Activated CD4-positive, alpha-beta T cell treated with anti-CD3 and anti-CD28 coated beads, Interleukin-2, amount 50 U/mL, for 1 hour (primary cell): ENCODE measurements at regions not wholly inside any gene's neighbourhood (a gene's known extent, or its start where the extent isn't known, plus 50 kb on each side); places are given as distances from the start of the nearest gene placed in this dataset.
"Not testable (repeated sequence)": the region's sequence is repeated elsewhere in the genome, so short reads cannot be mapped to it uniquely, and the experiment has no call there.

ENCODE experiments used
- DNase-seq: peaks from one replicate; pipeline ENCODE4 v3.0.0-alpha.2; 2020

DNA sequence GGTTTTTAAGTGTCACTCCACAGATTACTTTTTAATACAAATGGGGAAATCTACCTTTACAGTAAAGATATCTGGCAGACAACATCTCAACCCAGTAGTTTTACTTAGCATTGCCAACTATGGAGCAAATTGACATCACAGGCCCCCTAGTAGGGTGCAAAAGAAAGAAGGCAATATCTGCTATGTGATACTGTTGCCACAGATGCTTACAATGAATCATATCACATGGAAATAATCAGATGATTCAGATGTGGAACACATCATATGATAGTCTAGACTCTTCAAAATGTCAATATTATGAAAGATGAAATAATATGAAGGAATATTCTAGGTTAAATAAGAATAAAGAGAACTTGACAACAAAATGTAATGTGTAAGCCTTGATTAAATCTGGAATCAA, 322.5 kb downstream of the BMP2 start:
- no peak for DNase-seq

DNA sequence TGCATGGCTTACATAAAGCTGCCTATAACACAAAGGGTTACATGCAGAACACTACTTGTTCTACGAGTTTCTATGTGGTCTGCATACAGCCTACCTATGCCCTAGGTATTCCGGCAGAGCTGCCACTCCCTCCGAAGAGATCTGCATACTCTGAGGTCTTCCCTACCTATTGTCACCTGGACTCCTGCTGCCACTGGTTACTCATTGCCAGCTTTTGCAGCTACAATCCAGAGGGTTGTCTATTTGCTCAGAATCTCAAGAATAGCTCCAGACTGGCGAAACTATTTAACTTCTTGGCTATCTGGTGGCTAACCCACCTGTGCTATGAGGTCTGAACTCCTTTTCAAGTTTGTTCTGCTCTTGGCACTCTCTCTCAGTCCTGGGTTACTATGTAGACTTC, 323.3 kb downstream of the BMP2 start:
- no peak for DNase-seq

DNA sequence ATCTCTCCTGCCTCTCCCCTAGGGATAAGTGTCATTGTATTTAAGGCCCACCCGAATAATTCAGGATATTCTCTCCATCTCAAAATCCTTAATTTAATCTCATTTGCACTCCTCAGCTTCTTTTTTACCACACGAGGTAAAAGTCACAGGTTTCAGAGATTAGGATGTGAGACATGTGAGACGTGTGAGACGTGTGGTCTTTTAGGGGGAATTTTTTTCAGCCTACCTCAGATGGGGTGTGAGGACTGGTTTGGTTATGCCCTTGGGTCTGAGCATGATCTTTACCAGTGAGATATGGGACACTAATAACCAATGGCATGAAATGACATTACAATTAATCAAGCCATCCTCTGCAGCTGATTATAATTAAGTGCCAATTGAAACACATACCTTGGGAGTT, 324.2 kb downstream of the BMP2 start:
- no peak for DNase-seq

DNA sequence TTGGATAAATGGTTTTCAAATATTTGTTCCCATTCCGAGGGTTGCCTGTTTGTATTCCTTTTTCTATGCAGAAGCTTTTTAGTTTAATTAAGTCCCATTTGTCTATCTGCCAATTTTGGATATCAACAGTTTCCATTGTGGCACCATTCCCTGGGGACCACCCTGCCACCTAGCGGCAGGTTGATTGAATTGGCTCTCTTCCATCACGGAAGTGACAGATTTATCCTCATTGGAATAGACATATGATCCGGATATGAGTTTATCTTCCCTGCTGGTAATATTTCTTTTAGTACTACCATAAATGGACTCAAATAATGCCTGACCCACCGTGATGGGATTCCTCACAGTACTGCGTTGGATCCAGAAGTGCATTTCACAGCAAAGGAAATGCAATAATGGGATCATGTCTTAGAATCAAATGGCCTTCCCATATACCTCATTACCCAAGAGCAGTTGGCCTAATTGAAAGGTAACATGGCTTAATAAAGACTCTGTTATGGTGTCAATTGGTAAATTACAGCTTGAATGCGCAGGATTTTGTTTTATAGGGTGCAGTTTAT, 327.0 kb downstream of the BMP2 start:
- DNase-seq, result no peak

DNA sequence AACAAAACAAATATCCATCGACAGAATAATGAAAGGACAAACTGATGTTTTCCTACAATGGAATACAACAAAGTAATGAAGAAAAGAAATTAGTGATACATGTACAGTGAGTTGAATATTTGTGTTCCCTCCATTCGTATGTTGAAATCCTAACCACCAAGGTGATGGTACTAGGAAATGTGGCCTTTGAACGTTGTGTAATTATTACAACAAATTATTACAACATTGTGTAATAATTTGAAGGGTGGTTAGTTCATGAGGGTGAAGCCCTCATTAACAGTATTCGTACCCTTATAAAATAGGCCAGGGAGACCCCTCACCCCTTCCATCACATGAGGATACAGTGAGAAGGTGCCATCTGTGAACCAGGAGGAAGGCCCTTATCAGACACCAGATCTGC, 339.4 kb downstream of the BMP2 start:
- no peak for DNase-seq

DNA sequence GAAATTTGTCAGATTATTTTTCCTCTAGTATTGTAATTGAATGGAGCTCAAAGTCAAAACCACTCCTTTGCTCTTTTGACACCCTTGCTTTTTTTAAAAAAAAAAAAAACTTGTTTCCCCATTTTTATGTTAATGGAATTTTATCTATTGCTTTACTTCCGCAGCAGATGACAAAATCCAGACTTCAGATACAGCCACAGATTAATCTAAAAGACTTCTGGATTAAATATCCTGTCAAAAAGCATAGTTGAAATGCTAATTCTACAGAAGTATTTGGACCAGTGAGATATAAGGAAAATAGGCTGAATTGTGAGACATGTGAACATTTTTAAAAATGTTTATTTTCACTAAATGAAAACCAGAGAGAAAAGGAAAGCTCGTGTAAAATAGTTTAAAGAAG, 341.4 kb downstream of the BMP2 start:
- DNase-seq, result no peak

DNA sequence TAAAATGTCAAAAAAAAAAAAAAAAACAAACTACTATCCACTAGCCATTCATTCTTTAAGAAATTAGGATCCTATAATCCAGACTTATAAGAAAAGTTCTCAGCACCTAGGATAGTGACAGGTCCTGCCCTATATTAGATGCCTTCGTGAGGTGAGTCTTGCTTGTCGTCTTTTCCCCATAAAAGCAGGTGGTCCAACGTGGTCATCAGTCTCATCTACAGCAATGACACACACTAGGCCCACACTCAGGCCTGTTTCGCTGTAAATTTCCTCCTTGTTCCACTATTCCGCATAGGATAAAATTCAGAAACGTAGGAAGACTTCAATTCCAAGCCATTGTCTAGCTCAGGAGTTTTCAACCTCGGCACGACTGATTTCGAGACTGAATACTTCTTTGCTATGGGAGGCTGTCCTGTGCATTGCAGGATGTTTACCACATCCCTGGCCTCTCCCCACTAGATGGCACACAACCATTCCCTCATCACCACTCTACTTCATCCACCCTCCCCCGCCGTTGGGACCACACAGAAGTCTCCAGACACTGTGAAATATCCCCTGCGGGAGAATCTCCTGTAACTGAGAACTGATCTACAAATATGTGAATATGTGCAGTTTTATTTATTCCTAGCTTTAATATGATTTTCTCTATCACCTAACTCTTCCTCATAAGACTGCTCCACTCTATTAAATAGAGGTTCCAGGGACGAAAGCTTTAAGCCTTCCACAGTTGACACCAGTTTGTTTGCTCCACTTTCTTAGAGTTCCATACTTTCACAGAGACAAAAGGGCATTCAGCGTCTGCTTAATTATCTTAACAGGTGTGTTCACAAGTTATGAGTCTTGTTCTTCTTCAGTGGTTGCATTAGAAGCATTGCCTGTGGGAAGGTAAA, 346.3 kb downstream of the BMP2 start:
- DNase-seq, result no peak

DNA sequence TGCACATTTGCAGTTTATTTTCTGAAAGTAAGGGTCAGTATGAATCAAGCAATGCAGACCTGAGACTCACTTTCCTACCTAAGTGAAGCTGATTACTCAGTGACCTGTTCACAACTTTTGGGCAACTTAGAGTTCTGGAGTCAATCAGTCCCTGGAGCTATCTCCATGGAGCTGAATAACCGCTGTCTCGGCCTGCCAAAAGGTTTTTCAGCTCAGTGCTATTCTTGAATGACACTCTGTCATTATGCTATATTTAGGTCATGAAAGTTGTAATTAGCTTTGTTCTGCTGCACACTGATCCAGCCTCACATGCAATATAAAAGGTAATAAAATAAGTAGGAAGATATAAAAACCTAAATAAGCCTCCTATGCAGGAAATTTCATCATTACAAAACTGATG, 356.0 kb downstream of the BMP2 start:
- no peak for DNase-seq

DNA sequence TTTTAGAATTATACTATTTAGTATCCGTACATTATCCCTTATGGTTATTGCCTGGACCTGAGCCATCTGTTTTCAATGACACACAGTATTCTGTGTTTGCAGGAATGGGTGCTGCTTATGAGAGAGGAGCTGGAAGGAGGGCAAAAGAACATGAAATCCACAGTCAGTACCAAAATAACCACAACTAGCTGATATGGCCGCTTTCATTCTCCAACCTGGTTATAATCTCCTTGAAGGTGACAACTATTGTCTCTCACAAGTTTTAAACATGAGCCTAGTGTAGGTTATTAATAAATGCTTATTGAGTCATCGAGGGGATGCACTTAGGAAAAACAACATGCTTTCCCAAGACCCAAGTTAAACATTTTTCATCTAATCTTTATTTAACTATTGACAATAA, 356.6 kb downstream of the BMP2 start:
- no peak for DNase-seq

DNA sequence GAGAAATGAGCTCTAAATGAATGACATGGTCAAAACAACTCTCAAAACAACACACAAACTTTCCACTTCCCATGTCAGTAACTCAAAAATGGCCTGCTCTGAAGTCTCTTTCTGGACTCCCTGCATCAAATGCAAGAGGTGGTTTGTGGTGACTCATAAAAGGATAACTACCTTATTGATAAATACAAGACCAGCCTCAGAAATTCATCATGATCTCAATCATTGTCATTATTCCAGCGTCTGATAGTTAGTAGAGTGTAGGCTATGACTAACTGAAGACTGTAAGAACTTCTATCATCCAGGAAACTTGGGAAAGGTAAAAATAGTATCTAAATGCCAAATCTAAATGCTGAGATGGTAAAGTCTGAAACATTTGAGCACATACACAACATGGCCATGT, 369.4 kb downstream of the BMP2 start:
- DNase-seq, result no peak

DNA sequence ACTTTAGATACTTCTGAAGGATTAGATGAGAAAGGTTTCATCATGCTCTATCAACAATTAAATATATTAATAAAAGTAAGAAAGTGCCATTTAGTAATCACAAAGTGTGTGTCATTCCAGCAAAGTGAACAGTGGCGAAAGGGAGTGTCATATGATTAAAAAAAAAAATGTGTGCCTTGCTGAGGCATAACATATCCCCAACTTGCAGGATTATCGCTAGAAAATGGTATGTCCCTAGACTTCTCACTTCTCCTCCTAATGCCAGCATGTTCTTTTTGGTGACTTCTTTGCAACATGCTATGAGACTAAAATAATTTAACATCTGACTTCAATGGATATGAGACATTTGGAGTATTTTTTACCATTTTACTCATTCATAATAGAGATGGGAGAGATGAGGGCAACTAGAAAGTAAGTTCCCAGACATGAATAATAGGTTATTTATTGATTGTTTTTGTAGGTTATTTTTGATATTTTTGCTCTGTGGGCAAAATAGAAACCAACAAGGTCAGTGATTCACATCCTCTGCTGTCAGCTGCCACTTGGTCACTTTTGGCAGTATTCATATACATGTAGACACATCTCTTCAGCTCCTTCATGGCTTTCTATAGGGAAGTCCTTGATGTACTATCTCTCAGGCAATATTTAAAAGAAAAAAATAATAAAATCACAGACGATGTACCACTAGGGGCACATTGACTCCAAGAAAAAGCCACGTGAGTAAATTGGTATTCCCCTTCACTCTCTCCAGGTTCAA, 370.1 kb downstream of the BMP2 start:
- DNase-seq, result no peak

DNA sequence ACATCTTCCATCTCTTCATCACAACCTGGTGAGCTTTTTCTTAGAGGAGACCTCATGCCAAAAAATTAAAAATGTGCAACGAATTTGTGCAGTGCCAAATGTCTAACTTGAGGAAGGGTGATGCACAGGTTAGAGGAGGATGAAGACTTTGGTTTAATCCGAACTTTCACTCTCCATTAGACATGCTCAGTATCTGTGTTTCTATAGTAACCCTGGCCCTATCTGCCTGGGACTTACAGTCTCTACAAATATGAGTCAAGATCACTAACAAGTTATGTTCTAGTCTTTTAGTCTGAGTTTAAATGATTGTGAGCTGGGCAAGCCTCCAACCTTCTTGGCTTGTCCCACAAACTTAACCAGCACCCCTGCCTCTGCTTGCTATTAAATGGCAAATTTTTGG, 377.0 kb downstream of the BMP2 start:
- DNase-seq, result no peak

DNA sequence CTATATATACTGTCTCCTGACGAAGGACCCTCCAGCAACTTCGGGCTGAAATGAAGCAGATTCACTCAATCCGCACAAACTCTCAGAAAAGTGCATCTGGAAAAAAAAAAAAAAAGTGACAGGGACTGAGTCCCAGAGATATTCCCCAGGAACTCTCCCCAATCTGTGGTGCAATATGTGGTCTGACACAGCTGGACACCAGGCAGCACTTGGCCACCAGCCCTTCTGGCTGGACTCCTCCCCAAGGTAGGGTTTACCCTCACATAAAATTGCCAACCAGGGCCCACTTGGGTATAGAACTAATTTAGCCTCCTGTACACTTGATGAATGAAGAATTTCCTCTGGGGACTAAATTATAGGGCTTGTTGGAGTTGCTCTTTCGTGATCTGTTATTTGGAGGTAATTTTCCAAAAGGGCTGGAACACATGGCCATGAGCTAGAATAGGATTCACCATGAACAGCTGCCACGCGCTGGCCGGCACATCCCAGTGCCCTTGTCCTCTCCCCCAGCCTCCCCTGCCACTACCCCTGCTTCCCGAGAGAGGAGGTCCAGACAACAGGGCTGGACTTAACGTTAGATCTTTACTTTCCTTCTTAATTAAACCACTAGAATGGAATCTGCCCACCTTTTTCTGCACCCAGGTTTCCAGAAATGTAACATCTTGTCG, 379.2 kb downstream of the BMP2 start:
- no peak for DNase-seq

DNA sequence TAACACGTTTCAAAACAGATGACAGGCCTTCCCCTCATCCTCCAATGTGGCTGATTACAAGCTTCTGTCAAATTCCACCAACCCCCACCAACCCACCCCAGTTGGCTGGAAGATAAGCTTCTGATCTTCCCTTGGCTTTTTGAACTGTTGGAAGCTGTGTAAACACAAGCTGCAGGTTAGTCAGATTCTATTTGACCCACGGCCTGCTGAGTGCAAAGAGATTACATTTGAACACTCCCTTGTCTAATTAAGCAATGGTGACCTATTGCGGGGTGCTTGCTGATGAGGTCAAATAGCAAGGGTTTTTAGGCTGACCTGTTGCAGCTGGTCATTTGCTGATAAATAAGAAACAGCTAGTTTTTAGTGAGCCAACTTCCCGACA, 379.7 kb downstream of the BMP2 start:
- DNase-seq, result no peak

DNA sequence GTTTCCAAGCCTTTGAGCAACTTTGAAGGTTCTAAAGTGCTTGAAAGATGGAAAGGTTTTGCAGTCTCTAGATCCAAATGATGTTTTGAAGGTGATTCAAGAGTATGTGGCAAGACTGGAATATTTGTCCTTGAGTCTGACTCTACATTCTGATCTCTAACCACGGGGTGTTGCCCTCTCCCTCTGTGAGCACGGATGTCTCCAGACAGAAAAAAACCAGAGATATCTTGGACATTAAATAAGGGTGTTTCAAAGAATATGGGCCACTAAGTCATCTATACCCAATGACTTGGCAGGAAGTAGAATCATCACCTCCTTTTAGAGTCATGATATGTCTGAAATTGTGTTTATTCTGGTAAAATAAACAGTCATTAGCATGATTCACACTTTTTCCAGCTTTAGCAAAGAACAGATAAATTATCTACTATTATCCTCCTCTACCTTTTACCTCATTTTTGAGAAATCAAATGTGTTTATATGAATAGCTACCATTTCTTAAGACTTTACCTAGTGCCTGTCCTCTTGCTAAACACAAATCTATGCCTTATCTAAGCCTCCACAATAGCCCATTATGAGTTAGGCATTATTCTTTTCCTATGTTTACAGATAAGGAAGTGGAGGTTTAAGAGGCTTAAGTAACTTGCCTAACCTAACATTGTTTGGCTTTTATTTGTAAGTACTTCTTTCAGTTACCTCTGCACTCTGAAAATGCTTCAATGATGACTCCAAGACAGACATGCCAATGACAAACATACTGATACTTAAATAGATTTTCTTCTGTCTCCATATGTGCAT, 384.4 kb downstream of the BMP2 start:
- DNase-seq, result no peak

DNA sequence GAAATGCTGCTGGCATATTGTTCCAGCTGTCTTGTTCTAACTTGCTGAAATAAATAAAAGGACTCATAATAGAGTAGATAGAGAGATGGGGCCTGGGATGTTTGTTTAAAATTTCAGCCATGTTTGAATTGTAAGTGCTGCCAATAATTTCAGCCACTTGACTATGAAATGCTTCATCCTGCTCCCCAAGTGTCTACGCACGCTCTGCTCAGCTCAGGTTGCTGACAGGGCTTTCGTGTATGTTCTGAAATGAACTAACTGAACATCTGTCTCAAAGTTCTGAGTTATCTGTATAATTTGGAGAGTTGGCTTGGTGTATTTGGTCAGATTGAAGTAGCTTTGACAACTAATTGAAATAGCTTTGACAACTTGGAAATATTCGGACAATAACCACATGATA, 387.8 kb downstream of the BMP2 start:
- no peak for DNase-seq

DNA sequence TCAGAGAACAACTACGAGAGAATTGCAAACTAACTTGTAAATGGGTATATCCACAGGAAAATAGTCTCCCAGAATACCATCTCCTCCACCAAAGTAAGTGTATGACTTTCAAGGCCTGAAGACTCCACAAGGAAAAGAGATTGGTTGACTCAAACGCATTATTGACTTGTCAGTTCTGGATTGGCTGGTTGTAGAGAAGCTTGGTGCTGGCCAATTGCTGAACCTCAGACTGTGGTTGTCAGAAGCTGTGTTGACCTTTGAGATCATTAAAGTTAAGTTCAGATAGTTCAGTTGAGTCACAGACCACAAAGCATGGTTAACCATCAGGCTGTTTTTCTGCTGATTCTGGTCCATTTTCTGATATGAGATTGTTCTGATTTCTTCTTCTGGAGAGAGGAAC, 388.3 kb downstream of the BMP2 start:
- DNase-seq, result no peak

DNA sequence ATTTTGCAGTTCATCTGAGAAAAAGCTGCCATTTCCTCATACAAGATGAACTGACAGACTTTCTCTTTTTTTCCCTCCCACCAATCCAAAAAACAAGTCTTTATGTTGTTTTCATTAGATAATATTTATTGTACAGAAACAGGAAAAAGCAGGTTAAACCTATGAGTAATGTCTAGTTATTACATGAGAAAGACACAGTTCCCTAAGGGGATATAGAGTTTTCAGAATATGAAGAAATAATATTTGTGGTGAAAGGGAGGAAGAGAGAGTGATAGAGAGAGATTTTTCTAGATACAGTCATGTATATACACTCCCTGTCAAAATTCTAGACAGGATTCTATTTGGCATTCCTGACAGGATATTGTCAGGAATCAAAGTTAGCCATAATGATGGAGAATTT, 392.4 kb downstream of the BMP2 start:
- no peak for DNase-seq

DNA sequence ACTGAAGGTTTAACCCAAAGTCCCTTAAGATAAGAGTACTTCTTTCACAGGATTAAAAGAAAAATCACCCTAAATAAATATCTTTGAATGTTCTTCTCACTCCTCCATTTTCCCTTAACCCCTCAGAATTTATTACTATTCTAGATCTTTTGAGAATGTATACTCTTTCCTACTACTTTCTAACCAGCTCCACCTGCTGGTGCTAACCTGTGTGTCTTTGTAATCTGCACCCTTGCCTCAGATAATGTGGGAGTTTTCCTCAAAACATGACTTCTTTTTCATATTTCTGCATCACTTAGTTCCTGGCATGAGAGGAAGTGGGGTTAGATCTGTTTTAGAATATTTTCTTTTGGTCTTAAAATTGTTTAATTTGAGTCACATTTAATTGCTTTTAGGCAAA, 394.2 kb downstream of the BMP2 start:
- DNase-seq, result no peak

DNA sequence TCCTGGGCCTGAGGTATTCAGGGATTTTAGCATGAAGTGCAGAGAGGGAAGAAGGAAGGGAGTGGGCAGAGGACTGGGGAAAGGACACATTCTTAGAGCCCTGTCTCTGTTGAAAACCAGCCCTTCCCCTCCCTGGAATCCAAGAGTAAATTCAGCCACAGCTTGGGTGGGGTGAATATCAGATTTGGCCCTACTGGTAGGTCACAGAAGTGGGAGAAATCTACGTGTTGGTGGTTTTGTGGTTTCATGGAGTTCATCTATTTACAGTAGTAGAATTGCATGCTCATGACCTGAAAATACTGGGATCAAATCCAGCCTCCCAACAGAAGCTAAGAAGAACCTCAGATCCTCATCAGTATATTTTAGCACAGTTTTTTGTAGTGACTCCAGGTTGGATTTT, 404.4 kb downstream of the BMP2 start:
- DNase-seq, result no peak

DNA sequence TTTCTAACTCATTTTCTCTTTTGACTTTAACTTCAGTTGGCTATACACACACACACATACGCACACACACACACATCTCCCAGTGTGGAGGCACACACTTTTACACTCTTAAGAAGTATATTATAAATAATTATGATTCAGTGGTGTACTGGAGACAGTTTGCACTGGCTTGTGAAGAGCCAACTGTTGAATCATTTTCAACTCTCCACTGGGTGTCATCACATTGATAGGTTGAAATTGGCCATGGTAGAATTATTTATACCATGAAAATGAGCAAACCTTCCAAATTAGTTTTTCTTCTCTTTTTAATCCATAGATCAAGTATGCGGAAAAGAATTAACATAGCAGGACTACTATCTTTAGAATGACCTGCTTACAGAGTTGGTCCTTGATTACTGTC, 407.1 kb downstream of the BMP2 start:
- no peak for DNase-seq

DNA sequence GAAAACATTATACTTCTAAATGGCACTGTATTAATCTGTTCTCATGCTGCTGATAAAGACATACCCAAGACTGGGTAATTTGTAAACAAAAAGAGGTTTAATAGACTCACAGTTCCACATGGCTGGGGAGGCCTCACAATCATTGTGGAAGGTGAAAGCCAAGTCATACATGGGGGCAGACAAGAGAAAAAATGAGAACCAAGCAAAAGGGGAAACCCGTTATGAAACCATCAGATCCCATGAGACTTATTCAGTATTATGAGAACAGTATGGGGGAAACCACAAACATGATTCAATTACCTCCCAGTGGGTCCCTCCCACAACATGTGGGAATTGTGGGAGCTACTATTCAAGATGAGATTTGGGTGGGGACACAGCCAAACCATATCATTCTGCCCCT, 408.3 kb downstream of the BMP2 start:
- not testable (repeated sequence) for DNase-seq

DNA sequence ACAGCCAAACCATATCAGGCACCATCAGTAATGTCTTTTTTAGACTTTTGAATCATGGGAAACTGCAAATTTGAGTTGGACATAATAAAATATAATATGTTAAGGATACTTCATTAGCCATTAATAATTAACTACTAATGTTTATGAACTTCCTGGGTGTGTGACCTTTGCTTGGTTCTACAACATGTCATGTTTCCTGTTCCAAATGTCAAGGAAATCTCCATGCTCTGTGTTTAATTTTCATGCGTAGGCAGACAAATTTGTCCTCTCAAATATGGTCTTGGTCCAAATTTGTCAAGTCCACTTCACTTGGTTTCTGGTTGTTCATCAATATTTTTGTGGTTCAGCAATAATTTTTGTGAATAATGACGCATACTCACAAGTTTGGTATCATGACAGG, 410.5 kb downstream of the BMP2 start:
- DNase-seq, result no peak
